ENCODE measurements at regions not wholly inside any gene's neighbourhood (a gene's known extent, or its start where the extent isn't known, plus 50 kb on each side); places are given as distances from the start of the nearest gene placed in this dataset.

DNA sequence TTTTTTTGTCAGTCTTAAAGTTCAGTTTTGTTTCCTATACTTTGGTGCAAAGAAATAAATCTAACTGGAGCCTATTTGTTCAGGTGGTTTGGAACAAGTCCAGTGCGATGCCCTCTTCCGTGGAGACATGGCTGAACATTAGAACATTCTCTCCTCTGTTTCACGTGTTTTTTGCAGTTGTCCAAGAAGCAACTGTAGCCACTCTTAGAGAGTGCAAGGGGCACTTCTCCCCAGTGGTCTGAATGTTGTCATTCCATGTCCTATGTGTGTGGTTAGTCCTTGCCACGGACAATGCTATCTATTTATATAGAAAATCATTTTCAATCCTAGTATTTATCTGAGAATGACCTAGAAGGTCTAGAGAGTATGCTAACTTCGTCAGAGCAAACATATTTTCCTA is 1232.5 kb upstream of the SEL1L start:
- TF ChIP-seq, protein P1, sequence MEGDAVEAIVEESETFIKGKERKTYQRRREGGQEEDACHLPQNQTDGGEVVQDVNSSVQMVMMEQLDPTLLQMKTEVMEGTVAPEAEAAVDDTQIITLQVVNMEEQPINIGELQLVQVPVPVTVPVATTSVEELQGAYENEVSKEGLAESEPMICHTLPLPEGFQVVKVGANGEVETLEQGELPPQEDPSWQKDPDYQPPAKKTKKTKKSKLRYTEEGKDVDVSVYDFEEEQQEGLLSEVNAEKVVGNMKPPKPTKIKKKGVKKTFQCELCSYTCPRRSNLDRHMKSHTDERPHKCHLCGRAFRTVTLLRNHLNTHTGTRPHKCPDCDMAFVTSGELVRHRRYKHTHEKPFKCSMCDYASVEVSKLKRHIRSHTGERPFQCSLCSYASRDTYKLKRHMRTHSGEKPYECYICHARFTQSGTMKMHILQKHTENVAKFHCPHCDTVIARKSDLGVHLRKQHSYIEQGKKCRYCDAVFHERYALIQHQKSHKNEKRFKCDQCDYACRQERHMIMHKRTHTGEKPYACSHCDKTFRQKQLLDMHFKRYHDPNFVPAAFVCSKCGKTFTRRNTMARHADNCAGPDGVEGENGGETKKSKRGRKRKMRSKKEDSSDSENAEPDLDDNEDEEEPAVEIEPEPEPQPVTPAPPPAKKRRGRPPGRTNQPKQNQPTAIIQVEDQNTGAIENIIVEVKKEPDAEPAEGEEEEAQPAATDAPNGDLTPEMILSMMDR (IDR thresholded peaks at IDR 0.05; ENCODE audit: insufficient read depth, low read depth, low read length, missing control alignments), result no peak
- DNase-seq (ENCODE audit: low read depth), result no peak
- no peak overlapping the region for H3K4me3 ChIP-seq (ENCODE audit: low read depth, low read length)

DNA sequence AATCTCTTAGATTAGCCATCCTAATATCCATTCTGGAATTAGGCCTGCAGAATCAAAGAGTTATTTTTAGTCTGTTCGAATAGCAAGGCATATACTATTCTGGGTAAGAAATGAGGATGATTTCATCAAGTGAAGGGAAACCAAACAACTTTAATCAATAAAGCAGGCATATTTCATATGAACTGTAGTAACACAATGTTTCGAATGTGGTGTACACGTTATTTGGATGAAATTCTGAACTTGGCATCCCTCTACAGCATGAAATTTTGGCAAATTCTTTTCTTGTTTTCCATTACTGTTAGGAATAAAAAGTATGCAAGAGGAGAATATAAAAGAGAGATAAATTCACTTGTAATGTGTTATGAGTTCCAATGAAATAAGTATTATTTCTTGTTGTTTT is 1233.3 kb upstream of the SEL1L start:
- no peak for DNase-seq (ENCODE audit: low read depth)
- H3K4me3 ChIP-seq (ENCODE audit: low read depth, low read length), result no peak overlapping the region
- TF ChIP-seq, protein P1 (IDR thresholded peaks at IDR 0.05; ENCODE audit: insufficient read depth, low read depth, low read length, missing control alignments), result no peak

- no peak for DNase-seq (ENCODE audit: low read depth)
- TF ChIP-seq, protein P1 (IDR thresholded peaks at IDR 0.05; ENCODE audit: insufficient read depth, low read depth, low read length, missing control alignments), result no peak
- no peak overlapping the region for H3K4me3 ChIP-seq (ENCODE audit: low read depth, low read length)
Measured at GRCh38 chr14:82776958-82777357, 1243.3 kb upstream of the SEL1L start.

DNA sequence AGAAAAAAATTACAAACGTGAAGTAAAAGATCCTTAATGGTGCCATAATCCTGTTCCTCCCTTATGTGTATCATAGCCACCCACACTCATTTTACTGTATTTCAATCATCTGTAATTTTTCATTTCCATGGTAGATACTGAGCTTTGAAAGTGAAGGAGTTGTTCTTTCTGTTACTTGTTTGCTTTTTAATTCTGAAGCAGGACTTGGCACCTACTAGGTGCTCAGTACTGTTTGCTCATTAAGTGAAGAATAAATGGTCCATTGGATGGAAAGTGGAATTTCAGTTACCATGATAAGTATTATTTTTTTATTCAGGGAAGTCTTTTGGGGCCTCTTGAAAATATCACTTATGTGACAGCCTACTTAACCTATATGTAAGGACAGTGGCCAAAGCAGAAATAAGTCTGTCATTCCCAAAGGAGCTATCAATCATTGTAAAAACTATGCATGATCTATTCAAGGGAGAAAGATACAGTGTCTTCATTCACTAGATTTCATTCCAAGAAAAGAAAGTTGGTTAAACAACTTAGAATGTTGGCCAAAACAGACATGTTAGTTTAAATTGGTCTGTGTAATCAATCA is 1244.4 kb upstream of the SEL1L start:
- TF ChIP-seq, protein P1 (IDR thresholded peaks at IDR 0.05; ENCODE audit: insufficient read depth, low read depth, low read length, missing control alignments), result no peak
- no peak for DNase-seq (ENCODE audit: low read depth)
- no peak overlapping the region for H3K4me3 ChIP-seq (ENCODE audit: low read depth, low read length)

GRCh38 chr14:82778601-82779000 is 1244.9 kb upstream of the SEL1L start:
- DNase-seq (ENCODE audit: low read depth), result no peak
- TF ChIP-seq, protein P1 (IDR thresholded peaks at IDR 0.05; ENCODE audit: insufficient read depth, low read depth, low read length, missing control alignments), result no peak
- H3K4me3 ChIP-seq (ENCODE audit: low read depth, low read length), result no peak overlapping the region

GRCh38 chr14:82779301-82779700 is 1245.6 kb upstream of the SEL1L start:
- TF ChIP-seq, protein P1 (IDR thresholded peaks at IDR 0.05; ENCODE audit: insufficient read depth, low read depth, low read length, missing control alignments), result no peak
- DNase-seq (ENCODE audit: low read depth), result no peak
- H3K4me3 ChIP-seq (ENCODE audit: low read depth, low read length), result no peak overlapping the region

Data from GM12865 (cell line).